Upper lobe of right lung (tissue), 1 donor: ENCODE measurements at regions not wholly inside any gene's neighbourhood (a gene's known extent, or its start where the extent isn't known, plus 50 kb on each side); places are given as distances from the start of the nearest gene placed in this dataset.

Source experiments
- ATAC-seq: fragments of 200-7000 bp; cut with Tn5 transposase; one replicate; pipeline ENCODE4 v1.9.1; 2020; ENCODE audit warnings: mild to moderate bottlenecking, moderate library complexity
- DNase-seq: peaks from one replicate; pipeline ENCODE4 v3.0.0-alpha.2; 2020
- H3K27ac ChIP-seq: fragments of 200-600 bp; one replicate; pipeline ENCODE4 v1.8.0; 2022
- H3K27me3 ChIP-seq: fragments of 200-600 bp; one replicate; pipeline ENCODE4 v1.8.0; 2022; ENCODE audit warnings: mild to moderate bottlenecking
- H3K36me3 ChIP-seq: fragments of 200-600 bp; one replicate; pipeline ENCODE4 v1.8.0; 2022
- H3K4me1 ChIP-seq: fragments of 200-600 bp; one replicate; pipeline ENCODE4 v1.8.0; 2022
- H3K4me3 ChIP-seq: fragments of 200-600 bp; one replicate; pipeline ENCODE4 v1.8.0; 2022; ENCODE audit warnings: mild to moderate bottlenecking
- H3K9me3 ChIP-seq: fragments of 200-600 bp; one replicate; pipeline ENCODE4 v1.8.0; 2022
- CTCF ChIP-seq: fragments of 200-600 bp; IDR thresholded peaks from one replicate; pipeline ENCODE4 v1.8.0; 2022; ENCODE audit warnings: antibody characterized with exemption
- intact Hi-C: fragments of 100-400 bp; cut with DNase I; formaldehyde crosslinking; loops from one replicate; pipeline ENCODE4 v1.11.0; 2022
- donor health status: DM: no; HTN: yes; CAD: no; lungs with severe emphysema.

- DNase-seq (no peak), ATAC-seq (no peak)
- no peak for TF ChIP-seq CTCF
- H3K36me3 ChIP-seq: no peaks in the 10 kb centered on the region
- no peaks in the 10 kb centered on the region for H3K4me1 ChIP-seq
- H3K9me3 ChIP-seq: no peaks in the 10 kb centered on the region
- H3K27ac ChIP-seq: no peak overlapping the region
- no peak overlapping the region for H3K4me3 ChIP-seq
- intact Hi-C loops: no loop called here
- H3K27me3 ChIP-seq: no peaks in the 10 kb centered on the region
Measured at GRCh38 chr10:84907461-84908009, 579.1 kb downstream of the CCSER2 start.

- TF ChIP-seq CTCF: no peak
- ATAC-seq (no peak), DNase-seq (no peak)
- Histone ChIP-seq H3K36me3 (no peaks in the 10 kb centered on the region), H3K4me3 (no peak overlapping the region), H3K9me3 (no peaks in the 10 kb centered on the region), H3K27me3 (no peaks in the 10 kb centered on the region), H3K4me1 (no peaks in the 10 kb centered on the region), H3K27ac (no peak overlapping the region)
- intact Hi-C loops: no loop called here
Measured at GRCh38 chr10:84908491-84908890, 580.1 kb downstream of the CCSER2 start.

- no peak for TF ChIP-seq CTCF
Measured at GRCh38 chr10:84921701-84922100, 593.3 kb downstream of the CCSER2 start.

GRCh38 chr10:84924131-84924530, 595.7 kb downstream of the CCSER2 start:
- no peak for TF ChIP-seq CTCF
- ATAC-seq (no peak), DNase-seq (no peak)
- Histone ChIP-seq H3K36me3 (no peaks in the 10 kb centered on the region), H3K4me1 (no peaks in the 10 kb centered on the region), H3K27me3 (no peaks in the 10 kb centered on the region), H3K27ac (no peak overlapping the region), H3K4me3 (no peak overlapping the region), H3K9me3 (peaks cover 2% of the 10 kb centered on the region)
- intact Hi-C loops: no loop called here

More at GRCh38 chr10:84921701-84922100, 593.3 kb downstream of the CCSER2 start:
- intact Hi-C loops: no loop called here
- H3K27me3 ChIP-seq: no peaks in the 10 kb centered on the region
- no peak overlapping the region for H3K27ac ChIP-seq
- no peaks in the 10 kb centered on the region for H3K36me3 ChIP-seq
- H3K9me3 ChIP-seq: peaks cover 5% of the 10 kb centered on the region
- no peaks in the 10 kb centered on the region for H3K4me1 ChIP-seq
- ATAC-seq (no peak), DNase-seq (no peak)
- H3K4me3 ChIP-seq: no peak overlapping the region

GRCh38 chr10:84925495-84925894, 597.1 kb downstream of the CCSER2 start:
- Histone ChIP-seq H3K4me3 (no peak overlapping the region), H3K4me1 (no peaks in the 10 kb centered on the region), H3K27ac (no peak overlapping the region), H3K9me3 (no peaks in the 10 kb centered on the region), H3K36me3 (no peaks in the 10 kb centered on the region), H3K27me3 (no peaks in the 10 kb centered on the region)
- DNase-seq: no peak
- ATAC-seq: no peak
- TF ChIP-seq CTCF: no peak
- intact Hi-C loops: no loop called here

- Histone ChIP-seq H3K9me3 (no peaks in the 10 kb centered on the region), H3K27ac (no peak overlapping the region), H3K4me3 (no peak overlapping the region), H3K4me1 (no peaks in the 10 kb centered on the region), H3K36me3 (no peaks in the 10 kb centered on the region), H3K27me3 (no peaks in the 10 kb centered on the region)
- ATAC-seq (no peak), DNase-seq (no peak)
- TF ChIP-seq CTCF: no peak
- intact Hi-C loops: no loop called here
Measured at GRCh38 chr10:84933402-84933801, 605.0 kb downstream of the CCSER2 start.
